ENCODE measurements at regions not wholly inside any gene's neighbourhood (a gene's known extent, or its start where the extent isn't known, plus 50 kb on each side); places are given as distances from the start of the nearest gene placed in this dataset.
"Not testable (repeated sequence)": the region's sequence is repeated elsewhere in the genome, so short reads cannot be mapped to it uniquely, and the experiment has no call there.

GRCh38 chr1:171397851-171398469, 84.0 kb downstream of the FMO4 start:
- no peak for DNase-seq

DNA sequence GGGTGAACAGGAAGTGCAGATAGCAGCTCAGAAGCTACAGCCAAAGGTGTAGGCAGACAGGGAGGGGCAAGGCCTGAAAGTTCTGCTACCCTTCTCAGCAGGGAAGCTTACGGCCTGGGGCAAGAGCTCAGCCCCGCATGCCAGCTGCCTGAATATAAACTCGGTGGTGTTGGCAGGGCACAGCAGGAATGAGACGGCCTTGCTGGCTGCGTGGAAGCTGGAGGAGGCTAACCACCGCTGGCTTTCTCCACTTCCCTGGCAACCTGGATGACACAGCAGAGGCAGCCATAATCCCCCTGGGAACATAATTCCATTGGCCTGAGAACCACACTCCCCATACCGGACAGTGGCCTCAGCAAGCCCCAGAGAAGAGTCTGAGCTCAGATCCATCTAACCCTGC, 81.9 kb upstream of the PRRC2C start:
- no peak for DNase-seq

DNA sequence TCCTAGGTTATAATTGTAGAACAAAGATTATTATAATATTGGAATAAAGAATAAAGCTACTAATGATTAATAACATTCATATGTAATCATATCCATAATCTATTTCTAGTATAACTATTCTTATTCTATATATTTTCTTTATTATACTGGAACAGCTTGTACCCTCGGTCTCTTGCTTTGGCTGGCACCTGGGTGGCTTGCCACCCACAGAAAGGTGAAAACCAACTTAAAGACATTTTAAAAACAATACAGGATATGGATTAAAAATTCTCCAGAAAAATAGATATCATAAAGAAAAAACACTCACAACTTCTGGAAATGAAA, 80.0 kb upstream of the PRRC2C start:
- no peak for DNase-seq

DNA sequence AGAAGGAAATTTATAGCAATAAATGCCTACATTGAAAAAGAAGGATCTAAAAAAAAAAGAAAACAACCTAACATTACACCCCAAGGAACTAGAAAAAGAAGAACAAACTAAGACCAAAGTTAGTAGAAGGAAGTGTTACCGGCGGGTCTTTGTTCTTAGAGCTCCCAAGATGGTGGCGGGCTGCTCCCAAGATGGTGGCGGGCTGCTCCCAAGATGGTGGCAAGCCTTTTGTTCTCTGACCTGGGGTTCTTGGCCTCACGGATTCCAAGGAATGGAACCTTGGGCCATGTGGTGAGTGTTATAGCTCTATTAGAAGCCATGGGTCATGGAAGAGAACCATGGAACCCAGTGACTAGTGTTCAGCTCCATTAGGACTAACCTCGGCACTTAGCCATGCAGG, 71.8 kb upstream of the PRRC2C start:
- DNase-seq: not testable (repeated sequence)

DNA sequence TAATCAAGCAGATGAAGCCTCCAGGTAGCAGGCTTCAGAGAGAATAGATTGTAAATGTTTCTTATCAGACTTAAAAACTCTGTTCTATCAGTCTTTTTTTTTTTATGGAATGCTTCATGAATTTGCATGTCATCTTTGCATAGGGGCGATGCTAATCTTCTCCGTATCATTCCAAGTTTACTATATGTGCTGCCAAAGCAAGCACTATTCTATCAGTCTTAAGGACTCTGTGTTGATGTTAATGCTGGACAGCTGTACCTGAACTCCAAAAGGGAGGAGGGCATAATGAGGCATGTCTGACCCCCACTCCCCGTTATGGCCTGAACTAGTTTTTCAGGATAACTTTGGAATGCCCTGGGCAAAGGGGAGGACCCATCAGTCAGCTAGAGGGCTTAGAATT, 66.8 kb upstream of the PRRC2C start:
- no peak for DNase-seq

DNA sequence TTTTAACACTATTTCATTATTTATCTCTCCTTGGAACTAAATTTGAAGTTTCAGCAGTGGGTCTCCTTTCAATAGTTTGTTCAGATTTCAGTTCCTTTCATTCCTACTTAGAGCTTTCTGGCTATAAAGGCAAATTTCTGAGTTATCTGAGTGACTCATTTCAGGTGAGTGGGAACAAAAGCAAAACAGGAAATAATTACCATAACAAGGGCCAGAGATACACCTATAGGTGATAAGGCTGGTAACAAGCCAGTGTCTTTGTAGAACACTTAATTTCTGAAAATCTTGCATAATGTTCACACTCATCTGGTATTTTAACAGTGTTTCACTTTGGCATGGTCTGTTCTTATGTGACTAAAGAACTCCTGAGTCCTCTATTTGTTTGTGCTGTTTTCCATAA, 64.5 kb upstream of the PRRC2C start:
- no peak for DNase-seq

DNA sequence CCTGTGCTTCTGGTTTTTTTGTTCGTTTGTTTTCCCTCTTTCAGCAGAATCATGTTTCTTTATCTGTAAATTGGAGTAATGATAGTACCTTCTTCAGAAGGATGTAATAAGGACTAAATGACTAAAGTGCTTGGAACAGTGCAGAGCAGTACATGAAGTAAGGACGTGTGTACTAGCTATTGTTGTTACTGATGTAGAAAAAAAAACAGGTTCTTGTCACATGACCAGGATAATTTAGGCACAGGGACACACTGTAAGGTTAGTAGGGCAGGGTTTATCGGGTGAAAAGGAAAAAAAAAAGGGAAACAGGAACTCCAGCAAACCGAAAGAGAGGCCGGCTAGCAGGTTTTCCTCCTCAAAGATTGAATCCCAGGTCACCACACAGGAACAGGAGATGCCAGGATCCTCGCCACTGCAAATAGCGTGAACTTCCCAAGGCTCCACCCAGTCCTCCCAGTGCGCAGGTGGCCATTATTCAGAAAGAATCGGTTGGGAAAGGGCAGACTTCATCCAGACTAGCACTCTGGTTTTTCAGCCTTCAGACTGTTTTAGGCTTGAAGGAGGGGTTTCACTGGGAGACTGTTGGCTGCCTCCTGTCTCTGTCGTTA, 63.8 kb upstream of the PRRC2C start:
- no peak for DNase-seq

- DNase-seq: no peak
These were observed 62.8 kb upstream of the PRRC2C start for GRCh38 chr1:171422511-171422910.

- DNase-seq: no peak
These were observed 60.8 kb upstream of the PRRC2C start for GRCh38 chr1:171424494-171424893.

DNA sequence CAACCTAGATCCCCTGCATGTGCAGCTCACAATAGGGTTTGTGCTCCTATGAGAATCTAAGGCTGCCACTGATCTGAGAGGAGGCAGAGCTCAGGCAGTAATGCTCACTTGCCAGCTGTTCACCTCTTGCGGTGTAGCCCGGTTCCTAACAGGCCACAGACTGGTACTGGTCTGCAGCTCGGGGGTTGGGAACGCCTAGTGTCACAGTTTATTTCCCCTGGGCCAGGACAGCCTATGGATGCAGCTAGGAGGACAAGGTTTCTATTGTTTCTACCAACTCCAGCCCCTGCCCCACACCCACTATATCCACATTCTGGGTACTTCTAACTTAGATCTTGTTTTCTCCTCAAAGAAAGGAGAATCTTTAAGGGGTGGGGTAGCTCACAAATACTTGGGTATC, 58.7 kb upstream of the PRRC2C start:
- no peak for DNase-seq

DNA sequence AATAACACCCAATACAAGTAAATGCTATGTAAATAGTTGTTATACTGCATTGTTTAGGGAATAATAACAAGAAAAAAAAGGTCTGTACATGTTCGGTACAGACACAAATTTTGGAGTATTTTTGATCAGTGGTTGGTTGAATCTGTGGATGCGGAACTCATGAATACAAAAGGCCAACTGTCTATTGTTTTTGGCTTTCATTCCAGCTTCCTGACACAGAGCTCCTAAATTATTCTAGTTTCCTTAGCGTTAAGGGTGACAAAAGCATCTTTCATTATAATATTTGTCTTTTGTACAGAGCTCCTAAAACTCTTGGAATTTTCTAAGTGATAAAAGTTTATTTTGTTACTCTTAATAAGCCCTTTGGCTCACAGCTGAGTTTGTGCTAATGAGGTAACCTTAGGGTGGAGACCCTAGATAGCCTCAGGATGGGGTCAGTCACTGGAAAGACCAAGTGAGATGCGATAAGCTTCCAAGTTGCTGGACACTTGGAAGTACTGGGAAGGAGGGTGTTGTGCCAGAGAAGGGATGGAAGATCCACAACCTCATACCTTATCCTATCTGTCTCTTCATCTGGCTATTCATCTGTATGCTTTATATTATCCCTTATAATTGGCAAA, 57.4 kb upstream of the PRRC2C start:
- no peak for DNase-seq

GRCh38 chr1:171429137-171429536, 56.2 kb upstream of the PRRC2C start:
- DNase-seq: no peak

GRCh38 chr1:171431994-171432393, 53.3 kb upstream of the PRRC2C start:
- no peak for DNase-seq

GRCh38 chr1:171432473-171432872, 52.9 kb upstream of the PRRC2C start:
- DNase-seq: no peak

- DNase-seq: no peak
These were observed 51.9 kb upstream of the PRRC2C start for GRCh38 chr1:171433451-171433850.

DNA sequence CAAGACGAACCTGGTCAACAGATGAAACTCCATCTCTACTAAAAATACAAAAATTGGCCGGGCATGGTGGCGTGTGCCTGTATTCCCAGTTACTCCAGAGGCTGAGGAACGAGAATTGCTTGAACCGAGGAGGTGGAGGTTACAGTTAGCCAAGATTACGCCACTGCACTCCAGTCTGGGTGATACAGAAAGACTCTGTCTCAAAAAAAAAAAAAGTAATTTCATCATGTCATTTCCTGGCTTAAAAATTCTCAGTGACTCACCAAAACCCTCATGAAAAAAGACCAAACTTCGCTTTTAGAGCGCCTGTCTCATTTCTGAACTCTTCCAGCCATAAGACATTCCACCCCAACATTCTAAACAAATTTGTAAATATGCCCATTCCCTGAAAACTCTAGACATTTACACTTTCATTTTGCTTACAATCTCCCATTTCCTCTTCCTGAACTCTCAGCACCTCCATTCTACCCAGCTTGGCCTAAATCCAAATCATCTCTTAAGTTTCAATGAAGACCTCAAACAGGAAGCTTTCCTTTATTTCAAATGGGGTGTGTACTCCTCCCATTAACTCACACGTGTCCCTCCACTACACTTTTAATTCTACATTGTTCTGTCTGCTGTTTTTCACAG, 50.5 kb upstream of the PRRC2C start:
- DNase-seq: peak in 1 of 4 experiments; percentile 2
